ENCODE measurements at regions not wholly inside any gene's neighbourhood (a gene's known extent, or its start where the extent isn't known, plus 50 kb on each side); places are given as distances from the start of the nearest gene placed in this dataset.

DNA sequence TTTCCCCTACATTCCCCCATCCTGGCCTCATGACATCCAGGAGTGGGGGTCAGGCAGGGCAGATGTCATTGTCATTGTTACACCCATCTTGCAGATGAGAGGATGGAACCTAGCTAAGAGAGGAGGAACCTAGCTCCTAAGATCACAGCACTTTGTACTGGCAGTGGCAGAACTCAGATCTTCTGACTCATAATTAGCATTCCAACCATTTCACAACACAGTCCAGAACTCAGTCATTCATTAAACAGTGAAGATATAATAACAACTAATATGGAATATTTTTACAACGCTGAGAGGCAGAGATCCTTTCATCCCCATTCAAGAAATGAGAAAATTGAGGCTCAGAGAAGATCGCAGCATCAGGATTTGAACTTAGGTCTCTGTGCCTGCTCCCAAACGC lies 127.8 kb downstream of the CHST1 start:
- TF ChIP-seq, protein P1, sequence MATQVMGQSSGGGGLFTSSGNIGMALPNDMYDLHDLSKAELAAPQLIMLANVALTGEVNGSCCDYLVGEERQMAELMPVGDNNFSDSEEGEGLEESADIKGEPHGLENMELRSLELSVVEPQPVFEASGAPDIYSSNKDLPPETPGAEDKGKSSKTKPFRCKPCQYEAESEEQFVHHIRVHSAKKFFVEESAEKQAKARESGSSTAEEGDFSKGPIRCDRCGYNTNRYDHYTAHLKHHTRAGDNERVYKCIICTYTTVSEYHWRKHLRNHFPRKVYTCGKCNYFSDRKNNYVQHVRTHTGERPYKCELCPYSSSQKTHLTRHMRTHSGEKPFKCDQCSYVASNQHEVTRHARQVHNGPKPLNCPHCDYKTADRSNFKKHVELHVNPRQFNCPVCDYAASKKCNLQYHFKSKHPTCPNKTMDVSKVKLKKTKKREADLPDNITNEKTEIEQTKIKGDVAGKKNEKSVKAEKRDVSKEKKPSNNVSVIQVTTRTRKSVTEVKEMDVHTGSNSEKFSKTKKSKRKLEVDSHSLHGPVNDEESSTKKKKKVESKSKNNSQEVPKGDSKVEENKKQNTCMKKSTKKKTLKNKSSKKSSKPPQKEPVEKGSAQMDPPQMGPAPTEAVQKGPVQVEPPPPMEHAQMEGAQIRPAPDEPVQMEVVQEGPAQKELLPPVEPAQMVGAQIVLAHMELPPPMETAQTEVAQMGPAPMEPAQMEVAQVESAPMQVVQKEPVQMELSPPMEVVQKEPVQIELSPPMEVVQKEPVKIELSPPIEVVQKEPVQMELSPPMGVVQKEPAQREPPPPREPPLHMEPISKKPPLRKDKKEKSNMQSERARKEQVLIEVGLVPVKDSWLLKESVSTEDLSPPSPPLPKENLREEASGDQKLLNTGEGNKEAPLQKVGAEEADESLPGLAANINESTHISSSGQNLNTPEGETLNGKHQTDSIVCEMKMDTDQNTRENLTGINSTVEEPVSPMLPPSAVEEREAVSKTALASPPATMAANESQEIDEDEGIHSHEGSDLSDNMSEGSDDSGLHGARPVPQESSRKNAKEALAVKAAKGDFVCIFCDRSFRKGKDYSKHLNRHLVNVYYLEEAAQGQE (IDR thresholded peaks at IDR 0.05; ENCODE audit: low read depth): no peak
- TF ChIP-seq TAF1 (IDR thresholded peaks at IDR 0.05; ENCODE audit: low read depth): no peak
- no peak for TF ChIP-seq CEBPB (IDR thresholded peaks at IDR 0.05)
- TF ChIP-seq TEAD4 (IDR thresholded peaks at IDR 0.05): no peak

All from Ishikawa (cell line).